ENCODE measurements at regions not wholly inside any gene's neighbourhood (a gene's known extent, or its start where the extent isn't known, plus 50 kb on each side); places are given as distances from the start of the nearest gene placed in this dataset.
"Not testable (repeated sequence)": the region's sequence is repeated elsewhere in the genome, so short reads cannot be mapped to it uniquely, and the experiment has no call there.

DNA sequence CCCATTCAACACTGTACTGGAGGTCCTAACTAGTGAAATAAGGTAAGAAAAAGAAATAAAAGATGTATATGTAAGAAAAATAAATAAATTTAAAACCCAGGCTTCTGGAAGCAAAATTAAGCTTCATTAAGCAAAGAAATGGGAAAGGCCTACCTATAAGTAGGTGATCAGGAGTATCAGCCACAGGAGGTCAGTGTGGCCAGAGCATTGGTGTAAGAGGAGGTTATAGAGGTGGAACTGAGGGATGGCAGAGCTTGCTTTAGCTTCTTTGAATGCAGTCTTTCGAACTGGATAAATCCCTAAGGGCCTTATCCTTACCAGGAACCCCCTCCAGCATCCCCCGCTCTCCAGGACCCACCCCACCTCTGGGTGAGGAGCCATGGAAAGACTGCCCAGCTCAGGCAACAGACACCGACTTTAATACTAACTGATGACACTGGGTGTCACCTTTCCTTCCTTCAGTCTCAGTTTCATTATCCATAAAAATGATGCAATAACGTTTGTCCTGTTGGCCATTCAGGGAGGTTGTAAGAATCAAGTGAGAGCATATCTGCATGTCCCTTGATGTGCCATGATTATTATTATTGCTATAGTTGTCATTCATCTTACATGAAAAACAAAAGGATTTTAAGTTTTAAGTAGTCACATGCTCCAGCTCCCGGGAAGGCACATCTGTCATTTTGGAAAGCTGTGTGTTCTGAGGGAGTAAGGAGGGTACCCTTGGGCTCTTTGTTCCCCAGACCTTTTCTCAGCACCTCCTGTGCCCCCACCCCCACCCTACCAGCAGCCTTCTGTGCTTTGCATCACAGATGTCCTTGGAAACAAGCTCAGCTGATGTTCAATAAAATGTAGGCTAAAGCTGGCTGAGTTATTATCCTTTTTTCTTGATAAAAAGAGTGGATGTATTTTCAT lies 50.8 kb upstream of the CTNNA1 start:
- no peak for DNase-seq

DNA sequence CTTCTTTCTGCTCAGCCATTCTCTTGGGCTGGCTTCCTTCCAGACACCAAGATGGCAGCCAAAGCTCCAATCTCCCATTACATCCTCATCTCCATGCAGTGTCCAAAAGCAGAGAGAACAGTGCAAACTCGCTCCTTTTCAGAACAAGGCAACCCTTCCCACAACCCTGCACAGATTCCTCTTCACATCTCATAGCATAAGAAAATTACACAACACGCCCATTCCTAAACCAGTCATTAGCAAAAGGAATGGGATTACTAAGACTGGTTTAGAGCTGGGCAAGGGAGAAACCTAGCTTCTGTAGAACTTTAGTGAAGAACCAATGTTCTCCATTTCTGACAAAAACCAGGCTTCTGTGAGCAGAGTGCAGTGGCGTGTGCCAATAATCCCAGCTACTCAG lies 51.5 kb upstream of the CTNNA1 start:
- DNase-seq, result no peak

DNA sequence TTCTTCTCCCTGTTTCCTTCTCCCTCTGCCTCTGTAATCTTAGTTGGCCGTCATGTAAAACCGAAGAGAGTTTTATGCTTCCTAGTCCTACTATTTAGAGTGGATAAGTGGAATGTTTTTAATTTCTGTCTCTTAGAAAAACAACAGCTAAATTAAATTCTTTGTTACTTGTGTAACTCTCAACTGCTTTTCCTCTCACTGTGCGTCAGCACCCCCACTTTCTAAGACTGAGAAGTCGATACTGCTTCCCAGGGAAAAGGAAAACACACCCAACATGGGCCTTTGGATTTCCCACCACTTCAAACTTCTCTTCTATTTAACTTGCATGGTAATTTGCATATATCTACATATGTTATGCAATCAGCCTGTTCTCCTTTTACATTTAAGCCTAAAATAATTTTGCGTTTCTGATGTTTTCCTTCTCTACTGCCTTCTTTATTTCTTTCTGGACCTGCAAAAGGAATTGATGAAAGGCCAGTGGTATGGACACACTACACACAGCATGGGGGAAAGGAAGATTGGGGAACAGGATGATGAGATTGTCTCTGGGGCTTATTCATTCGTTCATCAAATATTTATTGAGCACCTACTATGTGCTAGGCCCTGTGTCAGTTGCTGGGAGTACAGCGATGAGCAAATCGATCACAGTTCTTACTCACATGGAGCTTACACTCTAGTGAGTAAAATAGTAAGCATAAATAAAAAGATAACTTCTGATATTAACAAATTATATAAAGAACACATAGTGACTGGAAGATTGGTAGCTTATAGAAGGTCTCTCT lies 52.5 kb upstream of the CTNNA1 start:
- no peak for DNase-seq

DNA sequence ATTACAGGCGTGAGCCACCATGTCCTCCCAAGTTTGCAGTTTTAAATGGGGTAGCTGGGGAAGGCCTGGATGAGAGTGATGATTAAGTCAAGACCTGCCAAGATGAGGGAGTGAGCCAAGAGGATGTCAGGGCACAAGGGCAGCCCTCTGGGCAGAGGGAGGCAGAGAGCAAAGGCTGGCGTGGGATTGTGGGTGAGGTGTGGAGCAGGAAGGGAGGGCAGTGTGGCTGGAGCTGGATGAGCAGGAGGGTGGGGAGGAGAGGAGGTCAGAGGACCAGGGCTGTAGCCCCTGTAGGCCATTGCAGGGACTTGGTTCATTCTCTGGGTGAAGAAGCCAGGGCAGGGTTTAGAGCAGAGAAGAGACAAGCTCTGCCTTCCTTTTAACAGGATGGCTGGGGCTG lies 53.7 kb upstream of the CTNNA1 start:
- DNase-seq, result no peak

DNA sequence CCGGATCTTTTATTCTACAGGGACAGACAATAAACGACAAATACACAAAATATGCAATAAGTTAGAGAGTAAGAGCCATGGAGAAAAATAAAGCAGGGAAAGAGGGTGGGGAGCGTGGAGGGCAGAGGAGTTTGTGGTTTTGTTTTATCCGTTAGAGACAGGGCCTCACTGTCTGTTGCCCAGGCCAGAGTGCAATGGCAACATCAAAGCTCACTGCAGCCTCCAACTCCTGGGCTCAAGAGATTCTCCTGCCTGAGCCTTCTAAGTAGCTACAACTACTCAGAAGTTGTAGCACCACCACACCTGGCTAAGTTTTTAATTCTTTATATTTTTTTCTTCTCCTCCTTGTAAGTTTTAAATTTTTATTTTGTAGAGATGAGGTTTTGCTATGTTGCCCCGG lies 54.5 kb upstream of the CTNNA1 start:
- no peak for DNase-seq

- peak in 4 of 56 donors; percentile 3 to 24 (median 14) for DNase-seq
Observed at GRCh38 chr5:138697720-138698360, 55.4 kb upstream of the CTNNA1 start.

DNA sequence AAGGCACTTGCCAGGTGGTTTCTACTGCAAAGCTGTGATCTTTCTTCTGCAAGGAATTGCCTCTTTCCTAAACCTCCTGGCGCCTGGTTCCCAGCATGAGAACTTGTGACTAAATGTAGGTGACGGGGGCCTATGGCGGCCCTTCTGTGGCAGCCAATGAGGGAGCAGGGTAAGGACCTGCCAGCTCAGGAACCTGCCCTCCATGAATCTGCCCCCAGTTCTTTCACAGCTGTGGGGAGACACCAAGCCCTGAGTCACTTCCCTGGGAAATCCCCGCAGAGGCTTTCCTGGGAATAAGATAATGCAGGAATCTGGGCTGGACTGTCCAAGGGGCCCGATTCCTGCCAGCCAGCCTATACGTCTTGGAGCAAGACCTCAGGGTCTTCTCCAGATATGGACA lies 56.7 kb upstream of the CTNNA1 start:
- peak in 6 of 56 donors; percentile 4 to 24 (median 10) for DNase-seq

GRCh38 chr5:138695781-138696180 lies 57.4 kb upstream of the CTNNA1 start:
- no peak for DNase-seq

DNA sequence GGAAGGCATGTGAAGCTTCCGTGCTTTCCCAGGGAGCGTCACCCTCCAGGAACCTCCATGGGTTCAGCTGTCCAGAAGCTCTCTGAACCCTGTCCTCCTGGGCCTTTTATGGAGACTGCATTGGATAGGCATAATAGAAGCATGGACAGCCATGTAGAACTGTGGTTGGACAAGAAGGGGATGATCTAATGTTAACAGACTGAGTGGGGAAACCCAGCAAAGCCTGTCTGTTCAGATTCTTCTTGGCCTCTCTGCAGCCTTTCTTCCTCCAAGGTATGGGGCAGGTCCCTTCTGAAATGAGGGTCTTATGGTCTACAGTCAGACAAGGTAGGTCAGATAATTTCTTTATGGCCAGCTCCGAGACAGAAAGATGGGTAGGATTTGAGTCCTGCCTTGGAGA lies 59.1 kb upstream of the CTNNA1 start:
- DNase-seq, result no peak

GRCh38 chr5:138692370-138692769 lies 60.9 kb upstream of the CTNNA1 start:
- no peak for DNase-seq

- DNase-seq, result no peak
Observed at GRCh38 chr5:138686668-138687067, 66.6 kb upstream of the CTNNA1 start.

- no peak for DNase-seq
Observed at GRCh38 chr5:138685193-138685745, 68.0 kb upstream of the CTNNA1 start.

DNA sequence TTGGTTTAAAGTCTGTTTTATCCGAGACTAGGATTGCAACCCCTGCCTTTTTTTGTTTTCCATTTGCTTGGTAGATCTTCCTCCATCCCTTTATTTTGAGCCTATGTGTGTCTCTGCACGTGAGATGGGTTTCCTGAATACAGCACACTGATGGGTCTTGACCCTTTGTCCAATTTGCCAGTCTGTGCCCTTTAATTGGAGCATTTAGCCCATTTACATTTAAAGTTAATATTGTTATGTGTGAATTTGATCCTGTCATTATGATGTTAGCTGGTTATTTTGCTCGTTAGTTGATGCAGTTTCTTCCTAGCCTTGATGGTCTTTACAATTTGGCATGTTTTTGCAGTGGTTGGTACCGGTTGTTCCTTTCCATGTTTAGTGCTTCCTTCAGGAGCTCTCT lies 70.8 kb upstream of the CTNNA1 start:
- DNase-seq, result not testable (repeated sequence)

DNA sequence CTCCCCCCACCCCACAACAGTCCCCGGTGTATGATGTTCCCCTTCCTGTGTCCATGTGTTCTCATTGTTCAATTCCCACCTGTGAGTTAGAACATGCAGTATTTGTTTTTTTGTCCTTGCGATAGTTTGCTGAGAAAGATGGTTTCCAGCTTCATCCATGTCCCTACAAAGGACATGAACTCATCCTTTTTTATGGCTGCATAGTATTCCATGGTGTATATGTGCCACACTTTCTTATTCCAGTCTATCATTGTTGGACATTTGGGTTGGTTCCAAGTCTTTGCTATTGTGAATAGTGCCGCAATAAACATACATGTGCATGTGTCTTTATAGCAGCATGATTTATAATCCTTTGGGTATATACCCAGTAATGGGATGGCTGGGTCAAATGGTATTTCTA lies 74.4 kb upstream of the CTNNA1 start:
- DNase-seq, result not testable (repeated sequence)

- no peak for DNase-seq
Observed at GRCh38 chr5:138677782-138678181, 75.4 kb upstream of the CTNNA1 start.

DNA sequence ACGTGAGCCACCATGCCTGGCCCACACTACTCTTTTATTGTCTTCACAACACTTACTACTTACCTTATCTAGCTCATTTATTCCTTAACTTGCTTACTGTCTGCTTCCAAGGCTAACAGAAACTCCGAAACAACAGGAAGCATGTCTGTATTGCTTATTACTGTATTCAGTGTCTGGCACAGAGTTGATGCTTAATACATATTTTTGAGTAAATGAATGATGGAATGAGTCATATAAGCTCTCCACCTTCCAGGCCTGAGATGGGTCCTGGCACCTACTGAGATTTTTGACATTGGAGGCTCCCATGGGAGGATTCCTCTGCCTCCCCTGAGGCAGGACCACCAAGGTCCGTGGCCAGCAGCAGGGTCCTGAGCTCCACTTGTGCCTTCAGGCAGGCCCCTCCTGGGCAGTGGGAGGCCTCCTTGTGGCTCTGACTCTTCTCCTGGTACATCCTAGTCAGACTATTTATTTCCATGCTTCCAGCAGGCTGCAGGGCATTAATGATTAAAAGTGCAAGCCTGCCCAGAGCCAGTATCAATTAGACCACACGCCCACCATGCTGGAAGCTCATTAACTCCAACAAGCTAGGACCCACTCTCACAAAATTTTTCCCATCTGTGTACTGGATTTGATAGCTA lies 76.5 kb upstream of the CTNNA1 start:
- DNase-seq, result no peak

DNA sequence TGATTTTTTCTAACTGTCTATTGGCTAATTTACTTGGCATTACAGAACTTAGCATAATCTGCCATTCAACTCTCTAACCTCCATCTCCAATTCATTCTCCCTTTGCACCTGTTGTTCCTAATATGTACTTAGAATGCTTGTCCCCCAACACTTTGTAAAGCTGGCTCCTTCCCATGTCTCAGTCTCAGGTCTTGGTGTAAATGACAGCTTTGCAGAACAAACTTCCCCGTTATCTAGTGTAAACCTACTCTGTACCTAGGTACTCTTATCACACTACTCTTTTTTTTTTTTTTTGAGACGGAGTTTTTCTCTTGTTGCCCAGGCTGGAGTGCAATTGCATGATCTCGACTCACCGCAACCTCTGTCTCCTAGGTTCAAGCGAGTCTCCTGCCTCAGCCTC lies 77.2 kb upstream of the CTNNA1 start:
- DNase-seq, result no peak

DNA sequence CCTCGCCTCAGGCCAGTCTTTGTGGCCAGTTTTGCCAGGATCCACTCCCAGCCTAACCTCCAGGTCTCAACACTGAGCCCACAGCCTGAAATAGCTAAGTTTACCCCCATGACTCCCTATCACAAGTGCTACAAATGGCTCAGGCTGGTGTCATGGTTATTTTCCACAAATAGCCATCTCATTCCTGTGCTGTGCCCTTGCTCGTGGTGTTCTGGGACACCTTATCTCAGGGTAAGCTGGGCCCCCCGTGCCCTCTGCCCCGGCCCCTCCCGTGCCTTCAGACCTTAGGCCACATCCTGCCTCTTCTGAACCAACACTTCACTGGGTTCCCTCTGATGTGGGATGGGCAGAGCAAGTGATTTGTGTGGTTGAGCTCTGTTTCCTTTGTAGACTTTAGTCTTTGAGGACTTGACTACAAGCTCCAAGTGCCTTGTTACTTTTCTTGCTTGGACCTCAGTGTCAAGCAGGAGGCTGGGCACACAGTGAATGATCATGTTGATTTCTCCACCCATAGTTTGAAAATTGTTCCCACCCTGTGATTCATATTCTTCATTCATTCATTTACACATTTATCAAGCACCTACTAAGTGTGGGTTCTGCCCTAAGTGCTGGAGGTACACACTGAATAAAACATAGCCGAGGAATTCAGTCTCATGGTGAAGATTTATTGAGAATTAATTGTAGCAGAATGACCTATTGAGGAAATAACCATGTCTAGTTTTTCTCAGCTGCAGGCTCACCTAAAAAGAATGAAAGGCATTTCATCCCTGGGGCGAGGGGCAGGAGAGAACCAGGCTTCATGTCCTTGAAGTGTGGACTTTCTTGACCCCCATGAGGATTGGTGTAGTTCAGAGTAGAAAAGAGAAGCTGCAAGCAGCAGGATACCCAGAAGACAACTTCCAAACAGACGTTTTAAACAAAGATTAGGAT lies 84.5 kb upstream of the CTNNA1 start:
- no peak for DNase-seq

DNA sequence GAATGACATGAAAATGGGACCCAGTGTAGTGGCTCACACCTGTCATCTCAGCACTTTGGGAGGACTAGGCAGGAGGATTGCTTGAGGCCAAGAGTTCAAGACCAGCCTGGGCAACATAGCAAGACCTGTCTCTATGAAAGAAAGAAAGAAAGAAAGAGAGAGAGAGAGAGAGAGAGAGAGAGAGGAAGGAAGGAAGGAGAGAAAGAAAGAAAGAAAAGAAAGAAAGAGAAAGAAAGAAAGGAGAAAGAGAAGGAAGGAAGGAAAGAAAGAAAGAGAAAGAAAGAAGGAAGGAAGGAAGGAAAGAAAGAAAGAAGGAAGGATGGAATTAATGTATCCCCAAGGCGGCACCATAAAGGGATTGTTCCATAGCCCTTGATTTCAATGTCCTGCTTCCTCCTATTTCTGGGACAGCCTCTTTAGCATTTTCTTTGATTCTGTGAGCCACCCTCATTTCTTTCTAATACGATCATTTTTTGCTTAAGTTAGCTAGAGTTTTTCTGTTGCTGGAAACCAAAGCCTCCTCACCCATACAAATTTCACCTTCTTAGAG lies 85.4 kb upstream of the CTNNA1 start:
- DNase-seq, result not testable (repeated sequence)

DNA sequence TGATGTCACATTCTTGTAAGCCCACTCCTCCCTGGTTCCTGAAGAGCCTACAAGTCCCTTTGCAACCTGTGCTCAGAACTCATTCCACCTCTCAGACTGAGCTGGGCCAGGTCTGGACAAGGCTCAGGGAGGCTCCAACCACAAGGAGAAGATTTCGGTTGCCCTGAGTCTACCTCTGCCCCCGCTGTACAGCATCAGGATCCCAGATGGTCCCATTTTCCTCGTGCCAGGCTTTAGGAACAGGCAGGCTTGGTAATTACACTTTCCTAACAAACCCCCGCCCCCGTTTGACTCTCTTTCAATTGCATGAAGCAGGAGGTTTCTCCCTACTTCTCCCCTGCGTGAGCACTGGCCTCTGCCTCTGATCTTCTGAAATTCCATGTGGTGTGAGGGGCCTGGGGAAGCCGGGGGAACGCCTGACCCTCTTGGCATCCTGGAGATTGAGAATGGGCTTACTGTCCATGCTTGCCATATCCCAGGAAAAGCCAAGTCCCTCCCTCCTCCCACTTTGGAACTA lies 86.9 kb upstream of the CTNNA1 start:
- no peak for DNase-seq

Measured in nucleus accumbens (tissue), 56 donors.